DMS114 treated with DMSO at 0.1 percent for 48 hours (cell line): ENCODE measurements at regions not wholly inside any gene's neighbourhood (a gene's known extent, or its start where the extent isn't known, plus 50 kb on each side); places are given as distances from the start of the nearest gene placed in this dataset.

ENCODE experiments used
- DNase-seq: peaks from one replicate; lab custom pipeline; 2025; ENCODE audit not compliant: unreplicated experiment; lab: John Stamatoyannopoulos, UW

DNA sequence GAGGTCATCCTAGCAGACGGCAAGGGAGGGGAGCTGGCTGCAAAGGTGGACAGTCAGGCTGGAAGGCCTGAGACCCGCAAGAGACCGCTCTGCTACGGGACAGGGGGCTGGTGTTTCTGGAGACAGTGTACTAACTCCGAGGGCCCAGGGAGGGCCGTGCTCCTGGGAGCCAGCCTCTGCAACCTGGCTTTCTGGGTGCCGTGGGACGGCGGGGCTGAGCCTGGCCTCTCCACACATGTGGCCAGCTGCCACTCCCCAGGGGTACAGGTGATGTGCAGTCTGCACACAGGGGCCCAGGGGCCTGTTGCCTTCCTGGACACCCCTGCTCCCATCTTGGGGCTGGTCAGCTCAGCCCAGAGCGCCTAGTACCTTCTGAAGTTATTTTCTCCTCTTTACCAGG is 92.2 kb downstream of the MRPL36 start:
- no peak for DNase-seq

- no peak for DNase-seq
Measured at GRCh38 chr5:1706428-1706827, 93.2 kb downstream of the MRPL36 start.

- DNase-seq: no peak
Measured at GRCh38 chr5:1706021-1706420, 93.6 kb downstream of the MRPL36 start.

GRCh38 chr5:1704676-1705075 is 95.0 kb downstream of the MRPL36 start:
- DNase-seq: no peak

DNA sequence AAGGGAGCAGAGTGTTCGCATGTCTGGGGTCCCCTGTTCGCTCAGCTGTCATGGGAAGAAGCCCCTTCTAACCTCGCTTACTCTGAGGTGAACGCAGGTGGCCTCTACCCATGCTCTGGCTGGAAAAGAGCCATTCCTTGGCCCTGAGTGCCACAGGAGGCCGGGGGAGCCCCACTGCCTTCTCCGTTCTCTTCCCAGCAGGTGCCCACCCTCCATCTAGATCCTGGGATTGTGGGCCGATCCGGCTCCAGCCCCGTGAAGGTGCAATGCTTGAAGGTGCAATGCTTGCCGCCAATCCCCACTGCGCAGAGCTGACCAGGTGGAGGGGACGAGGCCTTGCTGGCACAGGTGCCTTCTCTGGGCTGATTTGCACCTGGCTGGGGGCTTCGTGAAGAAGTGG is 95.4 kb downstream of the MRPL36 start:
- DNase-seq: no peak

GRCh38 chr5:1703352-1704050 is 96.1 kb downstream of the MRPL36 start:
- no peak for DNase-seq

- no peak for DNase-seq
Measured at GRCh38 chr5:1702318-1702717, 97.3 kb downstream of the MRPL36 start.

DNA sequence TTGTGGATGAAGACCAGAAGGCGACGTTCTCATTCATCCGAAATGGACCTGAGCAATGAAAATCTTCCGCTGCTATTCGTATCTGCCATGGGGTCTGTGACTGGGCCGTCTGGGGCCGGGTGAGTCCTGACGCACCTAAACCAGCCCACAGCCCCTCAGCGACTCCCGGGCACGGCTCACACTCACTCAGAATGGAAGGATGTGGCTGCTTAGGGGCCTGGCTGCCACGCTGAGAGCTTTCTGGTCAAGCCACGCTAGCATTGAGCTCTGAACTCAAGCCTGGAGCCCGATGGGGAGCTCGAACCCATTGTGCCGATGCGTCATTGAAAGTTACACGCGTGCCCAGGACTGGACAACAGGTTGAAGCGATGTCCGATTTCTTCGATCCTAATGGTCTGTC is 97.8 kb downstream of the MRPL36 start:
- DNase-seq: no peak

GRCh38 chr5:1701216-1701864 is 98.3 kb downstream of the MRPL36 start:
- no peak for DNase-seq

DNA sequence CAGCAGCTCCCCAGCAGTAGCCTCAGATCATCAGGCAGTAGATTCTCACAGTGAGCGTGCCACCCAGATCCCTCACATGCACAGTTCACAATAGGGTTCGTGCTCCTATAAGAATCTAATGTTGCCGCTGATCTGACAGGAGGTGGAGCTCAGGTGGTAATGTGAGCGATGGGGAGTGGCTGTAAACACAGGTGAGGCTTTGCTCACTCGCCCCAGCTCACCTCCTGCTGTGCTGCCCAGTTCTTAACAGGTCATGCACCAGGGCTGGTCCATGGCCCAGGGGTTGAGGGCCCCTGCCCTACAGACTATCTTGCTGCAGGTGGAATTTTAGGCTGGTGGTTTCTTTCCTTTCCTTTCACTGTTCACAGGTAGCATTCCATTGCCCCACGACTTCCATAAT is 100.2 kb downstream of the MRPL36 start:
- DNase-seq: no peak

- DNase-seq: no peak
Measured at GRCh38 chr5:1698589-1699316, 100.9 kb downstream of the MRPL36 start.

GRCh38 chr5:1692381-1692780 is 107.3 kb downstream of the MRPL36 start:
- DNase-seq: no peak

DNA sequence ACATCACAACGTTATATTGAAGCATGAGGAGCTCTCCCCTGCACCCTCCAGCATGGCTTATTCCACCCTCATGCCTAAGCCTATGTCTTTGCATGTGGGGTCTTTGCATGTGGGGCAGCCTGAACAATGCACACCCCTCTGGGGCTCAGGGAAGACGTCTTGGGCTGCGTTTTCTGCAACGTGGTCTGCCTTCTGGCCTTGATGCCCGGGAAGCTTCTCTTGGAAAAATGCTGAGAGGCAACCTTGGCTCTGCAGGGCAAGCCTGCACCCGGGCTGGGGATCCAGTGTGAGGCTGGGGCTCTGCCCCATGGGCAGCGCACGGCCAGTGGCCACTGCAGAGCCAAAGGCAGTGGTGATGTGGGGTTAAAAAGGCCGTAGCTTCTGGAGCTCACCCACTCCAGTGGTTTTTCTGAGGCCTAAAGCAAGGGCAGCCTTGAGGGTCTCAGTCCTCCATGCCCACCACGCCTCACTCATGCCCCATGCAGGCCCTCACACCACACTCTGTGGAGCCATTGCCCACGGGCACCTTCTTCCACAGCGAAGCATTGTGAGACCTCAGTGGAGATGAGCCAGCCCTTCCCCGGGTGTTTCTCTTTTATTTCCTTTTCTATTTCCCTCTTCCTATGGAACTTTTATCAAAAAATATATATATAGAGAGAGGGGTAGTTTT is 112.2 kb downstream of the MRPL36 start:
- no peak for DNase-seq

GRCh38 chr5:1686016-1686802 is 113.4 kb downstream of the MRPL36 start:
- no peak for DNase-seq

GRCh38 chr5:1685066-1685465 is 114.6 kb downstream of the MRPL36 start:
- no peak for DNase-seq

- DNase-seq: no peak
Measured at GRCh38 chr5:1681955-1682354, 117.7 kb downstream of the MRPL36 start.

GRCh38 chr5:1673042-1673677 is 126.5 kb downstream of the MRPL36 start:
- no peak for DNase-seq

DNA sequence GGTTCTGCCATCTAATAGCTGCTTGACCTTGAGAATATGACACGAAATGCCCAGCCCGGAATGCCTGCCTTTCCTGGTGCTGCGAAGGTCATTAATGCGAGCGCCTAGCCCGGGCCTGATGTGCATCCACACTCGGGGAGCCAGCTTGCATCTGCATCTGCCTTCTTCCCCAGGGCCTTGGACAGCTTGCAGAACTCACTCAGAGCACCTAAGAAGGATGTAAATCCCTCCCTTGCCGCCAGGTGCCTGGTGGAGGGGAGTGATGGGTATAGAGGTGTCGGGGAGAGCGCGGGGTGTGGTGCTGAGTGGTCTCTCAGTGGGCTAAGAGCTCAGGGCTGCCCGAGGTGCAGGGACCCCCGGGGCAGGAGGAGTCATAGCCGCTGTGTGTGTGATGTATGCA is 127.2 kb downstream of the MRPL36 start:
- no peak for DNase-seq

DNA sequence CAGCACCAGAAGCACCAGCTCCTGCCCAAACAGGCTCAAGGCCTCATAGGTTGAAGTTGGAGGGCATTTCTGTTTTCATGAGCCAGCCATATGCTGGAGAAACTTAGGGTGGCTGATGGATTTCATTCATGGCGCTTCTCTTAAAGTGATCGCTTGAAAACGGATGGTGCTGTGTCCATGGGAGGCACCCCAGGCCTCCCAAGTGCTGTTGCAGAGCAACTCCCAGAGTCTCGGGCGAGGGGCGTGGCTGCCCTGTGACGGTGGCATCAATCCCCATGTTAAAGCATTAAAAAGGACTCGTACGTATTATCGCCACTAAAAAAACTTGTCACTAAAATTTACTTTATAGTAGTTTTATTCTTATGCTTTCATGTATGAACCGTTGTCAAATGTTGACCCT is 128.3 kb downstream of the MRPL36 start:
- DNase-seq: no peak

- no peak for DNase-seq
Measured at GRCh38 chr5:1670351-1670750, 129.3 kb downstream of the MRPL36 start.
